IPS-20b (cell line): ENCODE measurements at regions not wholly inside any gene's neighbourhood (a gene's known extent, or its start where the extent isn't known, plus 50 kb on each side); places are given as distances from the start of the nearest gene placed in this dataset.

Experiments
- H3K27ac ChIP-seq: one replicate; pipeline ENCODE4 v1.5.1; 2013; ENCODE audit warnings: low read length
- H3K27me3 ChIP-seq: 2 replicates; pipeline ENCODE4 v1.6.1; 2013; ENCODE audit warnings: mild to moderate bottlenecking, low read length, inconsistent platforms; ENCODE audit not compliant: insufficient read depth
- H3K36me3 ChIP-seq: 2 replicates; pipeline ENCODE4 v1.6.1; 2013; ENCODE audit warnings: low read depth, mild to moderate bottlenecking, inconsistent platforms, low read length, moderate library complexity; ENCODE audit not compliant: insufficient read depth
- H3K4me1 ChIP-seq: 2 replicates; pipeline ENCODE4 v1.6.1; 2013; ENCODE audit warnings: mild to moderate bottlenecking, control low read depth, inconsistent platforms, low read length, moderate library complexity; ENCODE audit not compliant: insufficient read depth
- H3K4me3 ChIP-seq: 2 replicates; pipeline ENCODE4 v1.5.1; 2013; ENCODE audit warnings: mild to moderate bottlenecking, low read length, inconsistent platforms
- H3K9ac ChIP-seq: 2 replicates; pipeline ENCODE4 v1.6.1; 2013; ENCODE audit warnings: low read depth, mild to moderate bottlenecking, inconsistent platforms, low read length, moderate library complexity
- H3K9me3 ChIP-seq: 2 replicates; pipeline ENCODE4 v1.6.1; 2013; ENCODE audit warnings: mild to moderate bottlenecking, low read depth, low read length, inconsistent platforms; ENCODE audit not compliant: insufficient read depth

GRCh38 chr18:75810961-75811551, 383.6 kb upstream of the SMIM21 start:
- H3K9ac ChIP-seq = no peak overlapping the region
- no peak overlapping the region for H3K4me3 ChIP-seq
- no peaks in the 10 kb centered on the region for H3K36me3 ChIP-seq
- no peak overlapping the region for H3K27ac ChIP-seq
- no peaks in the 10 kb centered on the region for H3K27me3 ChIP-seq
- H3K4me1 ChIP-seq = peaks cover 3% of the 10 kb centered on the region; the same call in 1 of the 2 replicates
- no peaks in the 10 kb centered on the region for H3K9me3 ChIP-seq

- no peak overlapping the region for H3K27ac ChIP-seq
- no peak overlapping the region for H3K9ac ChIP-seq
- H3K27me3 ChIP-seq = no peaks in the 10 kb centered on the region
- no peaks in the 10 kb centered on the region for H3K36me3 ChIP-seq
- peaks cover 3% of the 10 kb centered on the region; the same call in 1 of the 2 replicates for H3K4me1 ChIP-seq
- H3K9me3 ChIP-seq = no peaks in the 10 kb centered on the region
- no peak overlapping the region for H3K4me3 ChIP-seq
Measured at GRCh38 chr18:75810516-75810915, 383.0 kb upstream of the SMIM21 start.

- H3K9ac ChIP-seq = no peak overlapping the region
- H3K36me3 ChIP-seq = no peaks in the 10 kb centered on the region
- H3K27ac ChIP-seq = no peak overlapping the region
- H3K4me1 ChIP-seq = peaks cover 3% of the 10 kb centered on the region; the same call in 1 of the 2 replicates
- H3K27me3 ChIP-seq = no peaks in the 10 kb centered on the region
- H3K9me3 ChIP-seq = no peaks in the 10 kb centered on the region
- no peak overlapping the region for H3K4me3 ChIP-seq
Measured at GRCh38 chr18:75809926-75810255, 382.4 kb upstream of the SMIM21 start.

GRCh38 chr18:75809151-75809925, 381.8 kb upstream of the SMIM21 start:
- Histone ChIP-seq H3K27ac (no peak overlapping the region), H3K27me3 (no peaks in the 10 kb centered on the region), H3K36me3 (no peaks in the 10 kb centered on the region), H3K9me3 (no peaks in the 10 kb centered on the region), H3K9ac (no peak overlapping the region), H3K4me1 (peaks cover 3% of the 10 kb centered on the region; the same call in 1 of the 2 replicates), H3K4me3 (no peak overlapping the region)

- Histone ChIP-seq H3K4me3 (no peak overlapping the region), H3K9me3 (no peaks in the 10 kb centered on the region), H3K9ac (no peak overlapping the region), H3K36me3 (no peaks in the 10 kb centered on the region), H3K4me1 (no peaks in the 10 kb centered on the region; the same call in 1 of the 2 replicates), H3K27me3 (no peaks in the 10 kb centered on the region), H3K27ac (no peak overlapping the region)
Measured at GRCh38 chr18:75805265-75805664, 377.8 kb upstream of the SMIM21 start.

- Histone ChIP-seq H3K27me3 (no peaks in the 10 kb centered on the region), H3K36me3 (no peaks in the 10 kb centered on the region), H3K4me3 (no peak overlapping the region), H3K4me1 (no peaks in the 10 kb centered on the region), H3K9me3 (no peaks in the 10 kb centered on the region), H3K9ac (no peak overlapping the region), H3K27ac (no peak overlapping the region)
Measured at GRCh38 chr18:75802681-75803080, 375.2 kb upstream of the SMIM21 start.

- no peak overlapping the region for H3K9ac ChIP-seq
- H3K4me1 ChIP-seq = no peaks in the 10 kb centered on the region
- no peak overlapping the region for H3K27ac ChIP-seq
- H3K9me3 ChIP-seq = no peaks in the 10 kb centered on the region
- no peaks in the 10 kb centered on the region for H3K36me3 ChIP-seq
- H3K4me3 ChIP-seq = no peak overlapping the region
- H3K27me3 ChIP-seq = no peaks in the 10 kb centered on the region
Measured at GRCh38 chr18:75801178-75801577, 373.7 kb upstream of the SMIM21 start.

- Histone ChIP-seq H3K4me1 (no peaks in the 10 kb centered on the region), H3K27me3 (no peaks in the 10 kb centered on the region), H3K9ac (no peak overlapping the region), H3K9me3 (no peaks in the 10 kb centered on the region), H3K4me3 (no peak overlapping the region), H3K36me3 (no peaks in the 10 kb centered on the region), H3K27ac (no peak overlapping the region)
Measured at GRCh38 chr18:75800331-75800648, 372.8 kb upstream of the SMIM21 start.

- Histone ChIP-seq H3K9me3 (no peaks in the 10 kb centered on the region), H3K9ac (no peak overlapping the region), H3K27me3 (no peaks in the 10 kb centered on the region), H3K27ac (no peak overlapping the region), H3K36me3 (no peaks in the 10 kb centered on the region), H3K4me3 (no peak overlapping the region), H3K4me1 (no peaks in the 10 kb centered on the region)
Measured at GRCh38 chr18:75799449-75800330, 372.2 kb upstream of the SMIM21 start.

GRCh38 chr18:75797046-75797445, 369.5 kb upstream of the SMIM21 start:
- H3K27ac ChIP-seq = no peak overlapping the region
- no peaks in the 10 kb centered on the region for H3K27me3 ChIP-seq
- H3K9me3 ChIP-seq = no peaks in the 10 kb centered on the region
- no peak overlapping the region for H3K4me3 ChIP-seq
- no peak overlapping the region for H3K9ac ChIP-seq
- H3K36me3 ChIP-seq = no peaks in the 10 kb centered on the region
- no peaks in the 10 kb centered on the region for H3K4me1 ChIP-seq

- no peak overlapping the region for H3K9ac ChIP-seq
Measured at GRCh38 chr18:75790796-75791195, 363.3 kb upstream of the SMIM21 start.

More at GRCh38 chr18:75790796-75791195, 363.3 kb upstream of the SMIM21 start:
- Histone ChIP-seq H3K27me3 (no peaks in the 10 kb centered on the region), H3K36me3 (no peaks in the 10 kb centered on the region), H3K27ac (no peak overlapping the region), H3K4me3 (no peak overlapping the region), H3K4me1 (no peaks in the 10 kb centered on the region), H3K9me3 (no peaks in the 10 kb centered on the region; the same call in 1 of the 2 replicates)
